Activated CD4-positive, alpha-beta T cell treated with anti-CD3 and anti-CD28 coated beads, Interleukin-2, amount 50 U/mL, for 24 hours (primary cell): ENCODE measurements at regions not wholly inside any gene's neighbourhood (a gene's known extent, or its start where the extent isn't known, plus 50 kb on each side); places are given as distances from the start of the nearest gene placed in this dataset.

Experiments
- DNase-seq, 2 donors: peaks; one replicate each; pipeline ENCODE4 v3.0.0-alpha.2; 2020; ENCODE audit warnings: low read depth in 1 of 2, low spot score in 1 of 2

GRCh38 chr12:39127401-39127800 lies 222.0 kb upstream of the CPNE8 start:
- no peak for DNase-seq

DNA sequence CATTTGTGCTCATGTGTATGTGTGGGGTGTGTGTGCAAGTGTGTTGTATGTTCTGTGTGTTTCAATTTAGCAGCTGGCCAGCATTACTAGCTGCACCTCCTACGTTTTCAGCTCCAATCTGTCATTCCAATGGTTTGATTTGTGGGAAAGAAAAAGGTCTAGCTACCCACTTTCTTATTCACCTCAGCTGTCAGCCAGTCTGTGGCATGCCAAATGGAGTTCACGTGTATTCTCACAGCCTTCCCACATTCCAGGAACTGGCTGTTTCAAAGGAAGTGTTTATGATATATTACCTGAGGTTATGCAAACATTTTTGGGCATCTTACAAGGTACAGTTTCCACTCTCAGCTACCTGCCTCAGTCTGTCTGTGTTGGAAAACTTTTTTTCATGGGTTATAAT lies 220.2 kb upstream of the CPNE8 start:
- no peak for DNase-seq

- no peak for DNase-seq
These were observed 219.4 kb upstream of the CPNE8 start for GRCh38 chr12:39124768-39125167.

- no peak for DNase-seq
These were observed 218.3 kb upstream of the CPNE8 start for GRCh38 chr12:39123580-39124253.

DNA sequence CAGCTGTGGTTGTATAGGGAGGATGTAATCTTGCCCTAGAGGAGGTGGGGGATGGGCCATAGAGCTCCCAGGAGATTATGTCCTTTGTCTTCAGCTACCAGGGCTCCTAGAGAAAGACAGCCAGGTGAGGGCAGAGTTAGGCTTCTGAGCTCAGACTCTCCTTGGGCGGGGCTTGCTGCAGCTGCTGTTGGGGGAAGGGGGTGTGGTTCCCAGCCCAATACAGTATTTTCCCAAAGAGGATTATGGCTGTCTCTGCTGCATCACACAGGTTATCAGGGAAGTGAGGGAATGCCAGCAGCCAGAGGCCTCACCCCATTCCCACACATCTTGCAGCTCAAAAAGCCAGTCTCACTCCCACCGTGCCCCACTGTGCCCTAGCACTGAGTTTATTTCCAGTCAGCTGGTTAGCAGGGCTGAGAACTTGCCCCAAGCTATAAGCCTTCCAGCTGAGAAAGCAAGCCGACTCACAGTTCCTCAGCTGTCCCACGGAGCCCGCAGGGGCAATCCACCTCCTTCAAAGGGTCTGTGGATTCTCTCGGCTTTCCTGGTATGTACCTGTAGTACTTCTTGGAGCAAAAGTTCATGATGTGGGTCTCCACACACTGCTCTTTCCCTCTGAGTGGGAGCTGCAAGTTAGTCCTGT lies 217.3 kb upstream of the CPNE8 start:
- DNase-seq: no peak

DNA sequence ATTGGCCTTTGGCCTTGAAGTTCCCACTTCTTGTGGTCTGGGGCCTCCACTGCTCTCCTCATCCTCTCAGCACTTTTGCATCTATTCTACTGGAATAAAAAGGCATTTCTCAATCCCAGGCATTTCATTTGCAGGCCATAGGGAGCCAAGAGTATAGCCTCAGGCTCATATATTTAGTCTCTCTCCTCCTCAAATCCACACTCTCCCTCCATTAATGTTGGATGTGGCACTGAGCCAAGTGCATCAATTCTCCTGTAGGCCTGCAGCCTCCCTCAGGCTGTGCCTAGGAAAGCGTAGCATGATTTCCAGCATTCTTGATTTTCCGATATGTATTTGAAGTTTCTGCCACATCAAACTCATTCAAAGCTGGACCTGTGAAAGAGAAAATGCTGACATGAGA lies 211.5 kb upstream of the CPNE8 start:
- DNase-seq: no peak

DNA sequence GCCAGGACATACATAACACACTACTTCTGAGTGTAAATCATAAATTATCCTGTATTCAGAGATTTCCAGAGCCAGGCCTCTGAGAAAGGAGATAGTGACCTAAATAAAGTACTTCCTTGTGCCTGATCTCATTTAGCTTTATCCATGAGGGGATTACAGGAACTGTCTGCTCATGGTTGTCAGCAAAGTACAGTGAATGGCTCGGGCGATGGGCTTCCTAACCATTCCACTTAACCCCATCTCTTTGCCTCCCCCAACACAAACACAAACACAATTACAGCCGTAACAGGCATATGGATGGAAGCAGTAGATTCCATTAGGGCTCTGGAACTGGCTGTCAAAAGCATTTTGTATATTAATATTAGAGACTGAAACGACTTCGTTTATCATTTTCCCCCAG lies 206.7 kb upstream of the CPNE8 start:
- DNase-seq: no peak

DNA sequence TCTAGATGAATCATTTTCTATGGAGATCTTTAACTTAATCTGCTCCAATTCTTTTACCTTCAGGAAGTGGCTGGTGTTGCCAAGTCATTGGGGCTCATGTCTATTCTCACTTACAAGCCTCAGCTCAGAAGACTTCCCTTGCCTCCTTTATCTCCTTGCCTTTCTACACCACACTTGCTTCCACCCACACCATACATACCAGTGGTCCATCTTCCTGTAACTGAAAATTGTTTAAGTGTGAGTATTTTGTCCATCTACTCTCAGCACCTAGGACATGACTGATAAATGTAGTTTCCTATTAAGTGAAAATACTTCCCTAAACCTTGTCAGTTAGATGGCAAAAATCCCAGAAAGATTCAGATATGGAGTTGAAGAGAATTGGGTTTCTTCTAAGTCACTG lies 199.7 kb upstream of the CPNE8 start:
- DNase-seq: no peak

DNA sequence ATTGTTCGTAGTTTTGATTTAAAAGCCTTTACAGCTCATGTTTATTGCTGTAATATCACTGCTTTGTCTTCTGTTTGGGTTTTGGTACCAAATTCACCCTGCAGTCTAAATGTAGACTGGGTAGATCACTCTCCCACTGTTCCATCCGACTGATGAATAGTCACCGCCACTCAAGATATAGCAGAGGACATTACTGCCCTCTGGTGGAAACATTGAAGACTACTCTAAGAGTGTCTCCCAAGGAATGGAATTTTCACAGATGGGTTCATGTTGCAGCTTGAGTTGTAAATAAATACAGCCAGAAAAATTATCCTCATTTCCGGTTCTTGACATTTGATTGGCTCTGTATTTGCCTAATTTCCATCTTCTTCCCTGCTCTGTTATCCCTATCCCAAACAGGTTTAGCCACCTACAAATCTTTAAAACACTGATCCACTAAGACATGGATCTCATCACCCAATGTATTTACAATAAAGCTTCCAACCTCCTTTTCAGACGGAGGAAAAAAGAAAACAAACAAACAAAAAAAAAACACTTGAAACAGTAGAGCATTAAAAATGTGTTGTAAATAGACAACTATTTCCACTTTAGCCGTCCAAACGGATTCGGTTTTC lies 198.3 kb upstream of the CPNE8 start:
- DNase-seq: peak in 1 of 2 donors; percentile 11

DNA sequence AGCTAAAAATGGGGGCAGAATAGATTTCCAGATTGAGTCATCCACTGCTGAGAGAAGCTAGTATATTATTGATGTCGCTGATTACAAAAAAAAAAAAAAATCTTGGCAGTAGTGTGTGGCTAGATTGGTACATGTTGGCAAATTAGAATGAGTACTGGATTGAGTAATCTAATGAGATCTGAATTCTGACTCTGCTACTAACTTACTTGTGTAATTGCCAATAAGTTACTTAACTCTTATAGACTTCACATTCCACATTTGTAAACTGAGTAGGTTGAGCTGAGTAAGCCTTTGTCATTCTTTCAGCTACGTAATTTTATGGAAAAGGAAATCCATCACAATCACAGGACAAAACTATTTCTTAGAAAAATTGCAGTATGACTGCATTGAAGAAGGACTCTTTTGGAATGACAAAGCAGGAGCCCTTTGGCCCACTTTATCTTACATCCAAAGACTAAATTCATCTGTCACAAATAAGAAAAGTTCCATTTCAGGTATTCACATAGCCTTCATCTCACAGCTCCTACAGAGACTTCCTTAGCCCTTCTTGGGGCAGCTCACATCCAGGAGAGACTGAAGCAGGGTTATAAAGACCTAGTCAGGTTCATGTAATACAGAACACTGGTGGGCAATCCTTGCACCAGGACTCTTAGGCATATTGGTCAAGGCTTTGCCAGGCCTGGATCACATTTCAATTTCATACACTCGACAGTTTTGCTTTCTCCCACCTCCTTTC lies 197.3 kb upstream of the CPNE8 start:
- no peak for DNase-seq

DNA sequence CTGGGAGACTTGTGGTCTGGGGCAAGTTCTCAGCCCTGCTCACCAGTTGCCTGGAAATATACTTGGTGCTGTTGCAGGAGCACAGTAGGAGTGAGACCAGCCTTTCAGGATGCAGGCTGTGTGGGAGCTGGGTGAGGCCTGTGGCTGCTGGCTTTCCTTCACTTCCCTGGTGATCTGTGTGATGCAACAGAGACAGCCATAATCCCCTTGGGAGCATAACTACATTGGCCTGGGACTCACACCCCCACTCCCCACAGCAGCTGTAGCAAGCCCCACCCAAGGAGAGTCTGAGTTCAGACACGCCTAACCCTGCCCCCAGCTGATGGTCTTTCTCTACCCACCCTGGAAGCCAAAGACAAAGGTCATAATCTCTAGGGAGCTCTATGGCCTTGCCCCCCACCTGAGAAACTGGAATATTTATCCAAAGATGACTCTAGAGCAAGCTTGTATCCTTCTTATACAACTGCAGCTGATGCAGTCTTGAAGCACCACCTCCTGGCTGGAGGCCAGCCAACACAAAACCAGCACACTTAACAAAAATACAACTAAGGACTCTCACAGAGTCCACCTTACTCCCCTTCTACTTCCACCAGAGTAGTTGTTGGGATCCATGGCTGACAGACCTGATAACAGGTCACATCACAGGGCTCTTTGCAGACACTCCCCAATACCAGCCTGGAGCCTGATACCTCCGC lies 190.4 kb upstream of the CPNE8 start:
- DNase-seq: no peak

- no peak for DNase-seq
These were observed 176.5 kb upstream of the CPNE8 start for GRCh38 chr12:39081910-39082309.

GRCh38 chr12:39077226-39077625 lies 171.8 kb upstream of the CPNE8 start:
- DNase-seq: no peak

GRCh38 chr12:39074063-39074462 lies 168.7 kb upstream of the CPNE8 start:
- DNase-seq: no peak

GRCh38 chr12:39072658-39073057 lies 167.3 kb upstream of the CPNE8 start:
- no peak for DNase-seq

DNA sequence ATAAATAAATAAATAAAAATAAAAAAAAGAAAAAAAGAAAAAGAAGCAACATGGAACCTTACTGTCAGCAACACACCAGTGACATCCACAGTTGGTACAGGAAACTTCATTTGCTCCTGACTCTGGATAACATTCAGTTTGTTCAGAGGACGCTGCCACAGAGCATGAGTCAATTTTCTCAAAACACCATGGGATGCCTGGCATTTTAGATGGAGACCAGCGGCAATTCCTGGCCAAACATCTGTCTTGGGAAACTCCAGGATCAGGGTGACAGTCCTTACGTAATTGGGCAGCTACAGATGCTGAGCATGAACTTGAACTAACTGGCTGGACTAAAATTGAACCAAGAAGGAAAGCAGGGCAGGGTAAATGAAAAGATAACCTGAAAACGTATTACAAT lies 166.2 kb upstream of the CPNE8 start:
- no peak for DNase-seq

DNA sequence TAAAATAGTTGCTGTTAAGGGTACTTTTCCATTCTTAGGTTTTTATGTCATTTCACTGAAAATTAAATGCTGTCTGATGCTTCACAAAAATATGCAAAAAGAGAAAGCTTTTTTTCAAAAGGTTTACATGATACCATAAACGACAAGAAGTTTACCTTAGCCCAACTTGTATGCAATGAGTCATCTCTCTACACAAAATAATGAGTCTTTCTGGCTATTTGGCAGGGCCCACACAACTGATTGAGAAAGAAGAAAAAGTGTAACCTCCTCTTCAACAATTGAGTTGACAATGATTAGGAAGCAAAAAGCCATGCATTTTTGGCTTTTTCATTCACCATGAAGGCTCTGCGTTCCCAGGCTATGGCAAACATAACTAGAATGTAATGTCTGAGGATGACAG lies 165.4 kb upstream of the CPNE8 start:
- no peak for DNase-seq

DNA sequence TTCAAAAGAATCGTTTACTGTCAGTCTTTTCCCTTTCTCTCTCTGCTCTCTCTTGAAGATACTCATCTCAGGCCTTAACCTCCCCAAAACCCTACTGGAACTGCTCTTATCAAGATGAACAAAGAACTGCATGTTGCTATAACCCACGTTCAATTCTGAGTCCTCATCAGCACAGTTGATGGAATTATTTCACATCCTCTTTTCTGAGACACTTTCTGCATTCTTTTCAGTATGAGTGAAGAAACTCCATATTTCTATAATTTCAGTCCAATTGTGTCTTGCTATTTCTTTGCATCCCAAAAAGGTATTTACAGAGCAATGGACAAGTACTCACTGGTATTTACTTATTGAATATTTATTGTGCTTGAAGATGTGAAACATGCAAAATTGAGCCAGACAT lies 160.1 kb upstream of the CPNE8 start:
- no peak for DNase-seq

DNA sequence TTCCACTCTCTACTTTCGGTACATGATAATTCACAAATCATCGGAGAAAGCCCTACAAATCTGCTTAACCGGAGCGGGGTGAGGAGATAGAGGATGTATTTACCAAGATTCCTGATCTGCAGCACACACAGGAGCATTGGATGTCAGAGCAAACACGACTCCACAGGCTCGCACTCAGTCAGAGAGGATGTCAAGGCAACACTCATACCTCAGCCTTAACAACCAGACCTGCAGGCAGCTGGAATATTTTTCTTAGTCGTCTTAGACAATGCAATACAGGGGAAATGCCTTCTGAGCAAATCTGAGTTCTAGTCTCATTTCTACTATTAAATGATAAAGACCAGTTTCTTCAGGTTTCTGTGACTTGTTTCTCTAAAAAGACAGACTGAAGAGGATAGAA lies 159.3 kb upstream of the CPNE8 start:
- no peak for DNase-seq

GRCh38 chr12:39062266-39062996 lies 157.0 kb upstream of the CPNE8 start:
- no peak for DNase-seq

DNA sequence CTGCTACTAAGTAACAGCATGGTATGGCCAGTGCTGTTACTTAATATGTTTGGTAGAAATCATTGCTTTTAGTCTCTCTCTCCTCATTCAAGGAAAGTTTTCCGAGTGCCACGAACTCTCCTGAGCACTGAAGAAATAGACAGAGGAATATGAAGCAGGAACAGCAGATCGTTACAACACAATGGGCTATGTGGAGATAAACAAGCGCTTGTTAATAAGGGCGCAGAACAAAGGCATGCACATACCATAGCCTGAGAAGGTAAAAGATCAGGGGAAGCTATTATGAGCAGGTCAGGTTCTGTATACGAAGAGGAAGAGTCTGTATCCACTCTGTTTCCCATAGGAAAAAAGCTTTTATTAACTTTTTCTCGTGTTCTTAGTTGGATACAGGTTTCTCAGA lies 156.2 kb upstream of the CPNE8 start:
- no peak for DNase-seq
